HG02759 (cell line): ENCODE measurements at regions not wholly inside any gene's neighbourhood (a gene's known extent, or its start where the extent isn't known, plus 50 kb on each side); places are given as distances from the start of the nearest gene placed in this dataset.

ENCODE experiments used
- ATAC-seq: cut with Tn5 transposase; IDR thresholded peaks from one replicate; pipeline ENCODE4 v1.9.1; 2021; ENCODE audit warnings: mild to moderate bottlenecking, moderate library complexity; ENCODE audit not compliant: unreplicated experiment

- no peak for ATAC-seq
Observed at GRCh38 chr13:74623761-74624160, 489.6 kb upstream of the KLF12 start.

- ATAC-seq: no peak
Observed at GRCh38 chr13:74622284-74622683, 488.1 kb upstream of the KLF12 start.

GRCh38 chr13:74620711-74621110 is 486.5 kb upstream of the KLF12 start:
- no peak for ATAC-seq

DNA sequence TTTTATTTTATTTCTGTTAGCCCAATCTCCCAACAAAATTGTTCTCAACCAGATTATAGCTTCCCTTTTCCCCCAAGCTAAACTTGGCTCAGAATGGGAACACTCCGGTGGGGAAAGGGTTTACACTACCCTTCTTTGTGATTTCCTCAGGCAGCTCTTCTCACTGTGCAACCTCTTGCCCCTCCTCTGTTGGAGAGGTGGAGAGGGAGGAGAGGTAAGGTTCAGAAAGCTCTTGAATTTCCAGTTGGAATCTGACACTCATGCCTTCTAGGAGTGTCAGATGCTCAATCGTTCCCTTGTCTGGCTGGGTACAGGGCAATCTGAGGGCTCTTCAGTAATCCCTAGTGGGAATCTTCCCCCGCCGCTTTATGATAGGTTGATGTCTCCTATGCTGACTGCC is 486.1 kb upstream of the KLF12 start:
- ATAC-seq: no peak

DNA sequence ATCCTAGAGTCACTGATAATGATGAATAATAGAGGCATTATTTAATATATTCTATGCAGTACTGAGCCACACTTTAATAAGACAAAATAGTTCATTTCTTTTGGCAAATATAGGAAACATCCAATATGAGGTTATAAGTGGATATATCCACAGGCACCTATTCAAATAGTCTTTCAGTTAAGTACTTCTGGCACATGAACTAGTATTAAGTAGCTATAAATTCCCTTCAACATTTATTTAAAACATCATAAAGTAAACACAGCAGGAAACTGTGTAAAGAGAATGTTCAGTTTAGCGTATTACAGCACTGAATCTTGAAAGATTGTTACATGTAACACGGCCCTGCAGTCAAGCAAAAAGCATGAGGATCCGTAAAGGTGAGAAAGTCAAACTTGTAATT is 463.3 kb upstream of the KLF12 start:
- ATAC-seq: no peak

DNA sequence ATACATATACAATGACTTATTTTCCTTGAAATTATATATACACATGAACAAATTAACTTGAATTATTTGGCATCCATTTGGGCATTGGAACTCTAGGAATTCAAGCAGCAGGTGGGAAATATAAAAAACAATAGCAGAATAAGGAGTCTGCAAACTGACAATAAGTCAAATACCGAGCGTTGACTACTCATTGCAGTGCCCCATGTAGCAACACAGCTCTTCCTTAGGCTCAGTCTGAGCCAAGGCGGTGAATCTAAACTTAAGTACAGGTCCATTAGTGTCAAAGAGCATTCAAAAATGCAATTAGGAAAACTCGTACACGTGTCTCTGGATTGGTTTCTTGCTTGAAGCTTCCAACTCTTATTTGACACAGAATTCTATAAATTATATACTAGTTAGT is 462.5 kb upstream of the KLF12 start:
- no peak for ATAC-seq

DNA sequence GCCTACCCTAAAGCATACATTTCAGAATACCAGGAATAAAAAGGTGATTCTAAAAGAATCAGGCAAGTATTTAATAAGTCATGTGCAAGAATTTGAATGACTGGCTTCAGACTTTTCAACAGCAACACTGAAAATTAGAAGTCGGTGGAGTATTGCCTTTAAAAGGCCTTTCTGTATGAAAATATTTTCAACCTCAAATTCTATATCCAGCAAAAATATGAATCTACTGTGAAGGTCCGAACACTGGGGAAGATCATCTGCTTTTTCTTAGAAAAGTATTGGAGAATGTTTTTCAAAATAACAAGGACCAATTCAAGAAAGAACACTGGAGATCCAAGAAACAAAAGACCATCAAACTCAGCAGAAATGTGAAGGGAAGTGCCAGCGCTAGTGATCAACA is 459.5 kb upstream of the KLF12 start:
- ATAC-seq: no peak

DNA sequence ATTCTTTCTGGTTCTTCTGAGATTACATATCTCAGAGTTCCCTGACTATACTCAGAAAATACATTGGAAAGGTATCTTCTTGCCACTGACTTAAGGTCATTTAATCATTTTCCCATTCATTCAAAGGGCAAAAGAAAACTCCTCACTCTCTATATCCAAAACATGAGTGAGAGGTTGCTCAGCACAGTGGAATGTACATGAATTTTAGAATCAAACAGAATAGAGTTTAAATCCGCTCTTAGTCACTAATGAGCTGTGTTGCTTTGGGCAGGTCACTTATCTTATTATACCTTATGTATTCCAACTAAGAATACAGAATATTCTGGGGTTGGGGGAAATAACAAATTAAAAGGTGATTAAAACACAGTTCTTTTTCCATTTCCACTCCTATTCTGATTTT is 452.6 kb upstream of the KLF12 start:
- ATAC-seq: no peak

GRCh38 chr13:74576420-74576819 is 442.2 kb upstream of the KLF12 start:
- ATAC-seq: no peak

DNA sequence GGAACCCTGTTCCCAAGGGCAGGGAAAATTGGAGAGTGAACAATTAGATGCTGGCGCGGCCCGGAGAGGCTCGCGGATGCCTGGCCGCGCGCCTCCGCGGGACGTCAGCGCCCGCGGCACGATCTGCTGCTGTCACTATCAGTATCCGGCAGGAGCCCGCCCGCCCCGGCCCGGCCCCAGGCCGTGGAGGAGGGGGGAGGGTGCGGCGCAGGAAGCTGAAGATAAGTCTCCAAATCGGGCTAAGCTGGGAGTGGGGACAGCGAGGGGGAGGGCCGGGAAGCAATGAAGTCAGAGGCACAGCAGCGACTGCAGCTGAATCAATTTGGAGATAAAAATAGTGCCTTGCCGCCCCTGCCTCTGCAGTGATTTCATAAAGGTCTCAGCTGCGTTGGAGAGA is 441.5 kb upstream of the KLF12 start:
- peak; percentile 60 for ATAC-seq

DNA sequence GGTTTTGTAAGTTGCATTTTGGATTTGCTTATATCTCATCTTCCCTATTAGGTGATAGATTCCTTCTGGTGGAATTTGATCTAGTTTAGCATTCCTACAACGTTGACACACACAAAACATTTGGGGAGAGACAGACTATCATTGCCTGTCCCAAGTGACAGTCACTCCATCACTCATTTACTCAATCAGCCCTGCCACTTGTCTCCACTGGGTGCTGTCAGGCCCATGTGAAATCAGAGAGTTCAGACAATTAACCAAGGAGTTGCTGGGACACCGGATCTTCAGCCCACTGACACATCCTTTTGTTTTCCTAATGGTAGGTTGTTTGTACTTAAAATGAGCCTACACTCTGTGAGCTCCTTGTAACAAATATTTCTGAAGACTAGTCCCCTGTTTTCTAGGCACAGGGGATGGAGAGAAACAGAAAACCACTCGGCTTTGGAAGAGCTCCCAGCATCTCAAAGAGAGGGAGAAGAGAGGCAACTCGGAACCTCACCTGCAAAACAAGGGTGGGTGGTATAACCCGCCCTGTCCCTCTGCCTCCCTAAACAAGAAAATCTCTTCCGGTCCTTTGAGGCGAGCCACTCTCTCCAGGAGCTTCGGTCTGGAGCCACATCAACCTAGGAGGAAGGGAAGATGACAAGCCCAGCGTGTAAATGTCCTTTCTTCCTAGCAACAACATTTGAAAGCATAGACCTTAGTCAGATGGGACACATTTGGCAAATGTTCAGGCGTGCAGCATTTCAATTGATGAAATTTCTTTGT is 440.9 kb upstream of the KLF12 start:
- peak; percentile 17 for ATAC-seq

GRCh38 chr13:74573654-74574053 is 439.4 kb upstream of the KLF12 start:
- no peak for ATAC-seq

DNA sequence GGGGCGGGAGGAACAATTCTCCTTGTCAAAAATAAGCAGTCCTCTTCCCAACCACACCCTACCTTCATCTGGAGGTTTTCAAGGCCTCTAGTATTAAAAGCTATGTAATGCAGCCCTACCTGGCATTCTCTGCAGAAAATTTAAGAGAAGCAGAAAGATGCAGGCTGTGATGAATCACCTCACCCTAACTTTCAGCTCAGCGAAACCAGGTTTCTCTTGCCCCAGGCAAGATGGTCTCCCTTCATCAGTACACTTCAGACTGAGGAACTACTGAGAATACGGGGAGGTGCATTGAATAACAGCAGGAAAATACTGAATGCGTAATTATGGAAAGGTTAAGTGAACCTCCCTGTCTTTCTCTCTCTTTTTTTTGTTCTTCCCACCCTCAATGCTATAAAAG is 437.6 kb upstream of the KLF12 start:
- ATAC-seq: no peak

- ATAC-seq: no peak
Observed at GRCh38 chr13:74570834-74571233, 436.6 kb upstream of the KLF12 start.

DNA sequence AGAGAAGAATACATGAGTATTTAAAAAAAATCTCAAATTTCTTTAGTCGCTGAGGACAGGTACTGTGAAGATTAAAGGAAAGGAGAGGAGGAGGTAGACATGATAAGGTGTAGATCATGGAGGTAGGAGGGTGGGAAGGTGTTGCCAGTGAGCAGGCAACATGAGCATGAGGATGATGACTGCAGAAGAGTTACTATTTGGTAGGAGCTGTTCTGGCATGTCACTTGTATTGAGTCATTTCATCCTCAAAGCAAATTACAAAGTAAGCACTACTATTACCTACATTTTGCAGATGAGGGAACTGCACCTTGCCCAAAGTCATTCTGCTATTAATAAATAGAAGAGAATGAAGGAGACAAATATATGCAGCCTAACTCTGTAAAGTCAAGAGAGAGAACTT is 435.8 kb upstream of the KLF12 start:
- ATAC-seq: no peak

DNA sequence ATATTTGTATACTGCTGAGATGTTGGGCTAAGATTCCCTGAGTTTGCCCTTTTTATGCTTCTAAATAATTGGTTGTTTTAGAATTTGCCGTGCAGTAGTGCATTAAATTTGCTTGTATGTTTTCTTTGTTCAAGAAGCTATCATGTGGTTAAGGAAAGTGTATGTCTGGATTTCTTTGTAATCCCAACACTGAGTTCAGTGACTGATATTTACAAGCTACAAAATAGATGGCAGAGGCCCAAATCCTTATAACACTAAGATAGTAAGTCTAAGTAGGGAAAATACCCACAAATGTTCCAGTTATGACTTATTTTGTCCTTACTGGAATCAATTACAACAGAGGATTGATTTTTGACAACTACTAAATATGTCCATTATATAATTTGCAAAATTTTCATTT is 435.0 kb upstream of the KLF12 start:
- no peak for ATAC-seq

- ATAC-seq: no peak
Observed at GRCh38 chr13:74567485-74567884, 433.3 kb upstream of the KLF12 start.

DNA sequence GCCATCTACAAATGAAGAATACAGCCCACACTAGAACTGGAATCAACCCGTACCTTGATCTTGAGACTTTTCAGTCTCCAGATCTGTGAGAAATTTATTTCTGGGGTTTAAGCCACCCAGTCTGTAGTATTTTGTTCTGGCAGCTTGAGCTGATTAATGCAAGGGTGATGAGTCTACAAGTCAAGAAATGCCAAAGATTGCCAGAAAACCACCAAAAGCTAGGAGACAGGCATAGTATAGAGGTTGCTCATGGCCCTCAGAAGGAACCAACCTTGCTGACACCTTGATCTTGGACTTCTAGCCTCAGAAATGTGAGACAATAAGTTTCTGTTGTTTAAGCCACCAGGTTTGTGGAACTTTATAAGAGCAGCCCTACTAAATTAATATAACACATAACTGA is 428.2 kb upstream of the KLF12 start:
- no peak for ATAC-seq

DNA sequence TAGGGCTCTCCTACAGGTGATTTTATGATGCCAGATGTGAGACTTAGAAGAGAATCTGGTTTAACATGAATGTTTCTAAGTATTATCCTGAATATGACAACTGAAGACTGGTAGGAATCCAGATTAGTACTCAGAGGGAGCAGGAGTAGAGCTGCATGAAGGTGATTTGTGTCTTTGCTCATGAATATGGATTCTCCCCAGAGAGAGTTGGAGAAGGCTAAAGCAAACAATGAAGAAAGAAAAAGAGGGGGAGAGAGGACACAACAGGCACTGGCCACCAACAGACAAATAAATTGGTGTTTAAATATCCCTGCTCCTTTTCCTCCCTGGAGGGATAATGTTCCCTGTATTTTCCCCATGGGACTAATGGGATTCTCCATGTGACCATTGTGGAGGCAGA is 427.0 kb upstream of the KLF12 start:
- no peak for ATAC-seq

DNA sequence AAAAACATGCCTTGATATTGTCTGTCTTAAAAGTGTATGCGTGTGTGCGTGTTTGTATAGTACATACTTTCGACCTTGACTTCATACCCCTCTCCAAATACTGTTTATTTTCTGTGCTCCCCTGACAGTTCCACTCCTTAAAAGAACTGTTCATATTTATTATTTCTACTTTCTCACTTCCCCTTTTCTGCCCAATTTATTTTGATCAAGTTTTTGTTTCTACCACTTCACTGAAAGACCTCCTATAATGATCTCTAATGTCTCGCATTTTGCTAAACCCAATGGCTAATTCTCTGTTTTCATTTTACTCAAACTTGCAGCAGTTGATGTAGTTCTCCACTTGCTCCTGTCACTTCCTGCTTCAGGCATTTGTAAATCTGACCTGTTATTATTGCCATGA is 426.1 kb upstream of the KLF12 start:
- ATAC-seq: peak; percentile 64

- ATAC-seq: no peak
Observed at GRCh38 chr13:74557870-74558269, 423.7 kb upstream of the KLF12 start.

DNA sequence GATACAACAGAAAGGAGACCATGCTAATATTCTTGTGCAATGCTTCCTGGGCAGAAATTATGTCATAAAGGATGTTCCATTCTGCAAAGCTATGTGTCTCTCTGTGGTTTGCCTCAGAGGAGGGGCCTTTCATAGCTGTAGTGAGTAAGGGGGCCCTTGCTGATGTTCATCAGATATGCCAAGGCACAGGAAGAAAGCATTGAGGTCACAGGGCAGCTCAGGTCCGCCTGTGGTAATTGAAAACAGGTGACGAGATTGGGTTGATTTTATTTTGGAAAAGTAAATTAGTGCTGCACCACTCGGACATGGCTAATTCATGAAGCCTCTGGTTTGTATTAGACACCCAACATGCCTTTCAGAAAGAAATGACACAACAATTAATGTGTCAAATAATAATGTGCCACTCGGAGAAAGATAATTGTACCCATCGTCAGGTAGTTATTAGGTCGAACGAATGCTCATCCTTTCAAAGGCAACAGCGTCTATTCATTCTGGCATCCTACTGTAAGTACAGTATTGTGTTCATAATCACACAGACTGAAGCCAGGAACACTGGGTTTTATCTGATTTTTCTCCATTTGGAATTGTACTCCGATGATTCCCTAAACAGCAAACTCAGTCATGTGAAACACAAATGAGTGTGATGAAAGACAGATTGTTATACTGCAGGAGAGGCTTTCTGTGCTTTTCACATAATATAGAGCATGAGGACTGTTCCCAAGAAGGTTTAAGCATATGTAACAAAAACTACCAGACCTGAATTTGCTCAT is 421.6 kb upstream of the KLF12 start:
- ATAC-seq: no peak

- ATAC-seq: no peak
Observed at GRCh38 chr13:74555276-74555625, 421.0 kb upstream of the KLF12 start.
